HEK293T (cell line): ENCODE measurements at regions not wholly inside any gene's neighbourhood (a gene's known extent, or its start where the extent isn't known, plus 50 kb on each side); places are given as distances from the start of the nearest gene placed in this dataset.

Source experiments
- CTCF ChIA-PET: fragments of 350-600 bp; formaldehyde crosslinking; extraction: SDS; loops from one replicate; lab custom pipeline; 2021; ENCODE audit warnings: antibody characterized with exemption, inconsistent platforms; lab: Yijun Ruan, JAX
- POLR2A ChIA-PET: fragments of 350-600 bp; formaldehyde crosslinking; extraction: SDS; loops from one replicate; lab custom pipeline; 2020; ENCODE audit warnings: antibody characterized with exemption, inconsistent platforms; lab: Yijun Ruan, JAX
- DNase-seq: peaks from one replicate; pipeline ENCODE4 v3.0.0; 2012; ENCODE audit warnings: mixed read lengths; ENCODE audit errors: extremely low spot score
- ARNT ChIP-seq: fragments of 450-650 bp; IDR thresholded peaks from 2 replicates; pipeline ENCODE4 v1.6.1; 2017; ENCODE audit warnings: mild to moderate bottlenecking
- BHLHE40 ChIP-seq: fragments of 450-650 bp; IDR thresholded peaks from 2 replicates; pipeline ENCODE4 v1.6.1; 2016; ENCODE audit warnings: mild to moderate bottlenecking, moderate library complexity, borderline replicate concordance
- CTBP1 ChIP-seq: fragments of 450-650 bp; IDR thresholded peaks from 2 replicates; pipeline ENCODE4 v1.6.1; 2016; ENCODE audit warnings: borderline replicate concordance
- ELF4 ChIP-seq: fragments of 450-650 bp; IDR thresholded peaks from 2 replicates; pipeline ENCODE4 v1.6.1; 2017; ENCODE audit warnings: antibody characterized with exemption
- FOXA1 ChIP-seq: fragments of 450-650 bp; IDR thresholded peaks from 2 replicates; pipeline ENCODE4 v1.6.1; 2016; ENCODE audit warnings: mild to moderate bottlenecking
- FOXK2 ChIP-seq: fragments of 450-650 bp; IDR thresholded peaks from 2 replicates; pipeline ENCODE4 v1.6.1; 2016; ENCODE audit warnings: mild to moderate bottlenecking
- FOXM1 ChIP-seq: fragments of 450-650 bp; IDR thresholded peaks from 2 replicates; pipeline ENCODE4 v1.6.1; 2017; ENCODE audit warnings: mild to moderate bottlenecking, borderline replicate concordance
- HDGF ChIP-seq: fragments of 450-650 bp; IDR thresholded peaks from 2 replicates; pipeline ENCODE4 v1.6.1; 2017; ENCODE audit warnings: antibody characterized with exemption, borderline replicate concordance
- L3MBTL2 ChIP-seq: fragments of 450-650 bp; conservative IDR thresholded peaks from 2 replicates; pipeline ENCODE4 v1.6.1; 2016; ENCODE audit warnings: mild to moderate bottlenecking
- LEF1 ChIP-seq: fragments of 450-650 bp; IDR thresholded peaks from 2 replicates; pipeline ENCODE4 v1.6.1; 2017; ENCODE audit warnings: mild to moderate bottlenecking, borderline replicate concordance
- NFRKB ChIP-seq: fragments of 450-650 bp; IDR thresholded peaks from 2 replicates; pipeline ENCODE4 v1.6.1; 2016; ENCODE audit warnings: mild to moderate bottlenecking, moderate library complexity
- PKNOX1 ChIP-seq: fragments of 450-650 bp; IDR thresholded peaks from 2 replicates; pipeline ENCODE4 v1.6.1; 2016
- SP1 ChIP-seq: fragments of 450-650 bp; IDR thresholded peaks from 2 replicates; pipeline ENCODE4 v1.6.1; 2017
- SUZ12 ChIP-seq: fragments of 450-650 bp; IDR thresholded peaks from 2 replicates; pipeline ENCODE4 v1.6.1; 2016; ENCODE audit warnings: mild to moderate bottlenecking
- TARDBP ChIP-seq: fragments of 450-650 bp; IDR thresholded peaks from 2 replicates; pipeline ENCODE4 v1.6.1; 2016
- ZNF384 ChIP-seq: fragments of 450-650 bp; IDR thresholded peaks from 2 replicates; pipeline ENCODE4 v1.6.1; 2016

DNA sequence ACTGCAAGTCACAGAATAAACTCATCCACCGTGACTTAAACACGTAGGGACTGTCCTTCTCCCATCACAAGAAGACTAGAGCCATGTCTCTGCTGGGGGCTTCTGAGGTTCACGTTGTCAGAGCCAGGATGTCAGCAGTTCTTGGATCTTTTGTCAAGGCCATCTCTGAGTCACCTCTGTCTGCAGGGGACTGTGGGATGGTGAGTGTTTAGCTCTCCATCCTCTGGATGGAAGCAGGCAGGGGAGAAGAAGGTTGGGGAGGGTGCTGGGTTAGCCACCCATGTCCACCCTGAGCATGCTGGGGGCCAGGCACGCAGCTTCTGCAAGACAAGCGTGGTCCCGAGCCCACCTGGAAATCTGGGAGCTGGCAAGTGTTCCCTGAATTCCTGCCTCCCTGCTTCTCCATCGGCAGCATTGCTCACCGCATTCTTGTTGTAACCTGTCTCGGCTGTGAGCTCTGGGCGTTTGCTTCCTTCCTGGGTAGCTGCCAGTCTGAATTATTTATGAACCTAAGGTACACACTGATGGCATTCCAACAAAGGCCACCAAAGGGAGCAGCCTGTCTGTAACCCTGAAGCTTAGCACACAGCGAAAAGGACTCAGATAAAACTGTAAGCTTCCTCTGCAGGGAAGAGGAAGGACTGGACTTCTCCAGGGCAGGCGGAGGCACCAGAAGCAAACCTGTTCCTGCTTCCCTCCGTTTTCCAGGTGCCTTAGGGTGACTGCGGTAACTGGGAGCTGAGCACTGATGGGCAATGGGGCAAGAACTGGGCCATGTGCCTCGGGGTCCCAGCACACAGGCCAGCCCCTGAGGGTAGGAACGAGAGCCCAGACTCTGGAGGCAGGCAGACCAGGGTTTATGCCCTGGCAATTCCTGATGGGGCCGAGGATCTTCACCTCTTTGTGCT is 88.6 kb downstream of the RIPK4 start:
- DNase-seq = no peak
- POLR2A ChIA-PET = interaction anchor here (1.0 to 1.7 kb wide), 5 partner anchors 11 to 90 kb away, joined by 3 to 5 read pairs (median 4); no protein-coding TSS in a partner anchor
- TF ChIP-seq L3MBTL2 (no peak), SP1 (no peak), FOXM1 (no peak), HDGF (no peak), FOXA1 (no peak), ZNF384 (no peak), BHLHE40 (no peak), ELF4 (no peak), FOXK2 (no peak), SUZ12 (no peak), CTBP1 (no peak), LEF1 (no peak)
- CTCF ChIA-PET = no interaction called here

GRCh38 chr21:41677671-41678015 is 89.2 kb downstream of the RIPK4 start:
- POLR2A ChIA-PET = interaction anchor here (1.0 to 1.6 kb wide), 2 partner anchors 74 to 91 kb away, joined by 3 to 5 read pairs; no protein-coding TSS in a partner anchor
- TF ChIP-seq LEF1 (no peak), FOXK2 (no peak), FOXA1 (no peak), FOXM1 (no peak), ZNF384 (no peak), HDGF (no peak), NFRKB (no peak)
- DNase-seq = no peak
- CTCF ChIA-PET = no interaction called here

DNA sequence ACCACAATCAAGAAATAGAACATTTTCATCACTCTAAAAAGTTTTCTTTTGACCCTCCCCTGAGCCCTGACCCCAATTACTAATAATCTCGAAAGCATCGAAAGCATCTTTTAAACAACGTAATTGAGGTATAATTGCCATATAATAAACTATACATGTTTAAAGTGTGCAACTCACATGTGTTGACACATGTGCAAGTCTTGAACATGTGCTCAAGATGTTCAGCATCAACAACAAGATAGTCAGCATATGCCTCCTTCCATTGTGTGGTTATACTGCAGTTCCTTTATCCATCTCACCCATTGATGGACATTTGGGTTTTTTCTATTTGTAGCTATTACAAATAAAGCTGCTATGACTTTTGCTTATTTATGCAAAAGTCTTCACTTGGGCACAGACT is 90.7 kb downstream of the RIPK4 start:
- ChIA-PET POLR2A (interaction anchor here (0.6 kb wide), 1 partner anchor 26 kb away, joined by 3 read pairs; no protein-coding TSS in a partner anchor), CTCF (no interaction called here)
- no peak for TF ChIP-seq PKNOX1
- no peak for TF ChIP-seq SUZ12
- no peak for TF ChIP-seq ELF4
- TF ChIP-seq SP1 = no peak
- TF ChIP-seq LEF1 = no peak
- no peak for TF ChIP-seq FOXK2
- TF ChIP-seq FOXM1 = no peak
- no peak for TF ChIP-seq TARDBP
- no peak for TF ChIP-seq BHLHE40
- no peak for TF ChIP-seq CTBP1
- no peak for TF ChIP-seq ARNT
- no peak for TF ChIP-seq NFRKB
- TF ChIP-seq ZNF384 = no peak
- no peak for TF ChIP-seq HDGF
- DNase-seq = no peak

DNA sequence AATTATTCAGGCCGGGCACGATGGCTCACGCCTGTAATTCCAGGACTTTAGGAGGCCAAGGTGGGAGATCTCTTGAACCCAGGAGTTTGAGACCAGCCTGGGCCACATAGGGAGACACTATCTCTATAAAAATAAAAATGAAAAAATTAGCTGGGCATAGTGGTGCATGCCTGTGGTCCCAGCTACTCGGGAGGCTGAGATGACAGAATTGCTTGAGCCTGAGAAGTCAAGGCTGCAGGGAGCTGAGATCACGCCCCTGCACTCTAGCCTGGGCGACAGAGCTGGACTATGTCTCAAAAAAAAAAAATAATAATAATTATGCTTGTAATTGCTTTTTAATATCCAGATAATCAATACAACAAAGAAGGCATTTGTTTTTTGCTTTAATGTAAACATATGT is 91.3 kb downstream of the RIPK4 start:
- ChIA-PET CTCF (no interaction called here), POLR2A (interaction anchor here (0.6 kb wide), 1 partner anchor 26 kb away, joined by 3 read pairs; no protein-coding TSS in a partner anchor)
- DNase-seq = no peak
- TF ChIP-seq FOXK2 (no peak), ELF4 (no peak), HDGF (no peak), TARDBP (no peak), FOXM1 (no peak), BHLHE40 (no peak), L3MBTL2 (no peak), FOXA1 (no peak), SP1 (no peak), LEF1 (no peak), ZNF384 (no peak), PKNOX1 (no peak), ARNT (no peak), NFRKB (no peak), CTBP1 (no peak), SUZ12 (no peak)

- no peak for TF ChIP-seq SP1
- CTCF ChIA-PET = no interaction called here
- no peak for DNase-seq
- POLR2A ChIA-PET = no interaction called here
These were observed 92.5 kb downstream of the RIPK4 start for GRCh38 chr21:41674402-41674801.

- DNase-seq = no peak
- no peak for TF ChIP-seq PKNOX1
- no peak for TF ChIP-seq NFRKB
- no peak for TF ChIP-seq ELF4
- no peak for TF ChIP-seq BHLHE40
- TF ChIP-seq HDGF = no peak
- TF ChIP-seq ARNT = no peak
- no peak for TF ChIP-seq TARDBP
- TF ChIP-seq FOXM1 = no peak
- no peak for TF ChIP-seq LEF1
- CTCF ChIA-PET = interaction anchor here (0.6 to 1.0 kb wide), 2 partner anchors 42 to 61 kb away, joined by 3 read pairs; no protein-coding TSS in a partner anchor
- POLR2A ChIA-PET = no interaction called here
These were observed 93.1 kb downstream of the RIPK4 start for GRCh38 chr21:41673596-41674335.
